ENCODE measurements at regions not wholly inside any gene's neighbourhood (a gene's known extent, or its start where the extent isn't known, plus 50 kb on each side); places are given as distances from the start of the nearest gene placed in this dataset.

GRCh38 chr7:24392774-24393173 lies 108.8 kb downstream of the NPY start:
- no peaks in the 10 kb centered on the region for H3K4me1 ChIP-seq (ENCODE audit: control insufficient read depth, insufficient read depth, low read length)
- SMC1A ChIA-PET (ENCODE audit: uncharacterized antibody, unreplicated experiment), result interaction anchor here (2.7 kb wide), 1 partner anchor 11 kb away, joined by 7 read pairs; no protein-coding TSS in a partner anchor
- no peaks in the 10 kb centered on the region for H3K27me3 ChIP-seq (replicated peaks in 1 of 2; ENCODE audit: control insufficient read depth in 2 of 2, insufficient read depth in 2 of 2, low read length in 1 of 2)
- CTCF ChIA-PET, result no interaction called here
- no peak overlapping the region for H3K4me3 ChIP-seq
- H3K9ac ChIP-seq (ENCODE audit: control insufficient read depth, insufficient read depth, low read length), result no peak overlapping the region
- RAD21 ChIA-PET (ENCODE audit: unreplicated experiment), result no interaction called here
- no peaks in the 10 kb centered on the region for H3K9me3 ChIP-seq (replicated peaks; ENCODE audit: control insufficient read depth, insufficient read depth, low read length)
- no peak for TF ChIP-seq RAD51 (IDR thresholded peaks at IDR 0.05)
- no peak for TF ChIP-seq EP300 (IDR thresholded peaks at IDR 0.05; ENCODE audit: borderline replicate concordance in 1 of 2, control insufficient read depth in 1 of 2, low read depth in 2 of 2, low read length in 2 of 2)
- no peak for TF ChIP-seq ZNF274 (IDR thresholded peaks at IDR 0.05; ENCODE audit: insufficient read depth, insufficient read length)
- TF ChIP-seq ESRRA (IDR thresholded peaks at IDR 0.05; ENCODE audit: low read length), result no peak
- TF ChIP-seq CBX5 (IDR thresholded peaks at IDR 0.05; ENCODE audit: low read depth), result no peak
- intact Hi-C loops (cut with micrococcal nuclease; ENCODE audit: unreplicated experiment), result no loop called here
- no peaks in the 10 kb centered on the region for H3K79me2 ChIP-seq (ENCODE audit: control insufficient read depth, insufficient read depth, low read length)
- H3K27ac ChIP-seq (ENCODE audit: control insufficient read depth, insufficient read depth), result no peak overlapping the region
- no peak overlapping the region for H2AFZ ChIP-seq (ENCODE audit: control insufficient read depth, low read depth, low read length)
- BruUV-seq (replicated peaks), result no TSS peak
- no peaks in the 10 kb centered on the region for H3K36me3 ChIP-seq (ENCODE audit: control insufficient read depth in 2 of 2, insufficient read depth in 2 of 2, low read length in 1 of 2)
- in situ Hi-C loops (cut with MboI), result loop anchor here (25.0 kb wide), 1 partner anchor 830 kb away; no protein-coding TSS in a partner anchor
- FAIRE-seq, result no peak
- no peak for ATAC-seq
- WGBS (ENCODE audit: insufficient coverage, insufficient replicate concordance, low lambda C conversion rate, missing lambda C conversion rate), result 6% methylated on average over 1 of the region's 1 CpG
- no peak overlapping the region for H3K4me2 ChIP-seq (ENCODE audit: control insufficient read depth, insufficient read depth)
- no peaks in the 10 kb centered on the region for H4K20me1 ChIP-seq (ENCODE audit: control insufficient read depth, insufficient read depth)
- no peak for DNase-seq (ENCODE audit: low read depth, low spot score)
- POLR2A ChIA-PET, result interaction anchor here (0.8 kb wide), 1 partner anchor 551 kb away, joined by 3 read pairs; no protein-coding TSS in a partner anchor

- no peaks in the 10 kb centered on the region for H4K20me1 ChIP-seq (ENCODE audit: control insufficient read depth, insufficient read depth)
- ATAC-seq (no peak), FAIRE-seq (no peak), DNase-seq (ENCODE audit: low read depth, low spot score) (no peak)
- SMC1A ChIA-PET (ENCODE audit: uncharacterized antibody, unreplicated experiment), result interaction anchor here (1.8 kb wide), 1 partner anchor 10 kb away, joined by 4 read pairs; no protein-coding TSS in a partner anchor
- no peak overlapping the region for H3K27ac ChIP-seq (ENCODE audit: control insufficient read depth, insufficient read depth)
- H2AFZ ChIP-seq (ENCODE audit: control insufficient read depth, low read depth, low read length), result no peak overlapping the region
- in situ Hi-C loops (cut with MboI) (loop anchor here (25.0 kb wide), 1 partner anchor 833 kb away; no protein-coding TSS in a partner anchor), intact Hi-C loops (cut with micrococcal nuclease; ENCODE audit: unreplicated experiment) (no loop called here)
- H3K79me2 ChIP-seq (ENCODE audit: control insufficient read depth, insufficient read depth, low read length), result no peaks in the 10 kb centered on the region
- no peak for TF ChIP-seq RELA (IDR thresholded peaks at IDR 0.05; ENCODE audit: borderline replicate concordance, partially characterized antibody)
- no peak for TF ChIP-seq EGR1 (IDR thresholded peaks at IDR 0.05; ENCODE audit: borderline replicate concordance in 1 of 2, low read depth in 2 of 2, low read length in 2 of 2)
- no peak for TF ChIP-seq ETV6 (conservative IDR thresholded peaks at IDR 0.05 in 1 of 2, IDR thresholded peaks at IDR 0.05 in 1 of 2; ENCODE audit: borderline replicate concordance in 1 of 2, low read depth in 1 of 2)
- TF ChIP-seq REST (IDR thresholded peaks at IDR 0.05; ENCODE audit: low read depth, low read length), result no peak
- TF ChIP-seq RFX5 (IDR thresholded peaks at IDR 0.05; ENCODE audit: low read depth, low read length), result no peak
- no peak for TF ChIP-seq SIX5 (IDR thresholded peaks at IDR 0.05; ENCODE audit: low read depth, low read length, severe bottlenecking)
- TF ChIP-seq ZZZ3 (IDR thresholded peaks at IDR 0.05; ENCODE audit: control insufficient read depth, insufficient read length, low read depth), result no peak
- TF ChIP-seq USF2 (IDR thresholded peaks at IDR 0.05; ENCODE audit: borderline replicate concordance, low read depth, low read length), result no peak
- no peak overlapping the region for H3K4me3 ChIP-seq
- BruUV-seq (replicated peaks), result no TSS peak
- CTCF ChIA-PET, result no interaction called here
- POLR2A ChIA-PET, result no interaction called here
- H3K27me3 ChIP-seq (replicated peaks in 1 of 2; ENCODE audit: control insufficient read depth in 2 of 2, insufficient read depth in 2 of 2, low read length in 1 of 2), result no peaks in the 10 kb centered on the region
- H3K4me2 ChIP-seq (ENCODE audit: control insufficient read depth, insufficient read depth), result no peak overlapping the region
- H3K4me1 ChIP-seq (ENCODE audit: control insufficient read depth, insufficient read depth, low read length), result no peaks in the 10 kb centered on the region
- RAD21 ChIA-PET (ENCODE audit: unreplicated experiment), result no interaction called here
- H3K9me3 ChIP-seq (replicated peaks; ENCODE audit: control insufficient read depth, insufficient read depth, low read length), result no peaks in the 10 kb centered on the region
- no peak overlapping the region for H3K9ac ChIP-seq (ENCODE audit: control insufficient read depth, insufficient read depth, low read length)
- WGBS (ENCODE audit: insufficient coverage, insufficient replicate concordance, low lambda C conversion rate, missing lambda C conversion rate), result 52% methylated on average over 3 of the region's 3 CpGs
- H3K36me3 ChIP-seq (ENCODE audit: control insufficient read depth in 2 of 2, insufficient read depth in 2 of 2, low read length in 1 of 2), result no peaks in the 10 kb centered on the region
Observed at GRCh38 chr7:24395512-24395911, 111.5 kb downstream of the NPY start.

All from GM12878 (cell line).